HEK293T (cell line): ENCODE measurements at regions not wholly inside any gene's neighbourhood (a gene's known extent, or its start where the extent isn't known, plus 50 kb on each side); places are given as distances from the start of the nearest gene placed in this dataset.

Source experiments
- BHLHE40 ChIP-seq: fragments of 450-650 bp; IDR thresholded peaks from 2 replicates; pipeline ENCODE4 v1.6.1; 2016; ENCODE audit warnings: mild to moderate bottlenecking, moderate library complexity, borderline replicate concordance
- CTBP1 ChIP-seq: fragments of 450-650 bp; IDR thresholded peaks from 2 replicates; pipeline ENCODE4 v1.6.1; 2016; ENCODE audit warnings: borderline replicate concordance
- ELF4 ChIP-seq: fragments of 450-650 bp; IDR thresholded peaks from 2 replicates; pipeline ENCODE4 v1.6.1; 2017; ENCODE audit warnings: antibody characterized with exemption
- FOXA1 ChIP-seq: fragments of 450-650 bp; IDR thresholded peaks from 2 replicates; pipeline ENCODE4 v1.6.1; 2016; ENCODE audit warnings: mild to moderate bottlenecking
- FOXK2 ChIP-seq: fragments of 450-650 bp; IDR thresholded peaks from 2 replicates; pipeline ENCODE4 v1.6.1; 2016; ENCODE audit warnings: mild to moderate bottlenecking
- FOXM1 ChIP-seq: fragments of 450-650 bp; IDR thresholded peaks from 2 replicates; pipeline ENCODE4 v1.6.1; 2017; ENCODE audit warnings: mild to moderate bottlenecking, borderline replicate concordance
- LEF1 ChIP-seq: fragments of 450-650 bp; IDR thresholded peaks from 2 replicates; pipeline ENCODE4 v1.6.1; 2017; ENCODE audit warnings: mild to moderate bottlenecking, borderline replicate concordance
- NFRKB ChIP-seq: fragments of 450-650 bp; IDR thresholded peaks from 2 replicates; pipeline ENCODE4 v1.6.1; 2016; ENCODE audit warnings: mild to moderate bottlenecking, moderate library complexity
- SP1 ChIP-seq: fragments of 450-650 bp; IDR thresholded peaks from 2 replicates; pipeline ENCODE4 v1.6.1; 2017
- SUZ12 ChIP-seq: fragments of 450-650 bp; IDR thresholded peaks from 2 replicates; pipeline ENCODE4 v1.6.1; 2016; ENCODE audit warnings: mild to moderate bottlenecking
- TARDBP ChIP-seq: fragments of 450-650 bp; IDR thresholded peaks from 2 replicates; pipeline ENCODE4 v1.6.1; 2016
- ZNF384 ChIP-seq: fragments of 450-650 bp; IDR thresholded peaks from 2 replicates; pipeline ENCODE4 v1.6.1; 2016
- TF ChIP-seq, protein P1 (sequence below): fragments of 450-650 bp; IDR thresholded peaks from 2 replicates; pipeline ENCODE4 v1.6.1; 2016

DNA sequence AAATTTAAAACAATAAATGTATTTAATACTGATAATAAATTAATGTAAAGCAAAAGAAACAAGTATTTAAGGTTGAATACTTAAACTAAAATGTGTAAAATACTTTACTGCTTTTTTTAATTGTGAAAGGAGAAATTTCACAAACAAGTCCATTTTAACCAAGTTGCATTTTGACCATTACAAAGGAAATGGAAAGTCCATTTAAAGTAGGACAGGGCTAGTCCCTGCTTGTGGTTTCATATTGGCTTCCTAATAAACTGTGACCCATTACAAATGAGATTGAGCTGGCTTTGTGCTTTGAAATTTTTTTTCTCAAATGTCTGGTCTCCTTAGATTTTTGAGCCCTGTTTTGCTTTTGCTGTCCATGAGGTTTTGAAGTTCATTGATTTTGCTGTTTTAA is 527.6 kb downstream of the MAFB start:
- TF ChIP-seq TARDBP (no peak), NFRKB (no peak), SUZ12 (no peak), SP1 (no peak), BHLHE40 (no peak), FOXM1 (no peak), ELF4 (no peak), ZNF384 (no peak), FOXK2 (no peak), FOXA1 (no peak), CTBP1 (no peak), LEF1 (no peak)
- TF ChIP-seq, protein P1, sequence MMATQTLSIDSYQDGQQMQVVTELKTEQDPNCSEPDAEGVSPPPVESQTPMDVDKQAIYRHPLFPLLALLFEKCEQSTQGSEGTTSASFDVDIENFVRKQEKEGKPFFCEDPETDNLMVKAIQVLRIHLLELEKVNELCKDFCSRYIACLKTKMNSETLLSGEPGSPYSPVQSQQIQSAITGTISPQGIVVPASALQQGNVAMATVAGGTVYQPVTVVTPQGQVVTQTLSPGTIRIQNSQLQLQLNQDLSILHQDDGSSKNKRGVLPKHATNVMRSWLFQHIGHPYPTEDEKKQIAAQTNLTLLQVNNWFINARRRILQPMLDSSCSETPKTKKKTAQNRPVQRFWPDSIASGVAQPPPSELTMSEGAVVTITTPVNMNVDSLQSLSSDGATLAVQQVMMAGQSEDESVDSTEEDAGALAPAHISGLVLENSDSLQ, result no peak
